WERI-Rb-1 (cell line): ENCODE measurements at regions not wholly inside any gene's neighbourhood (a gene's known extent, or its start where the extent isn't known, plus 50 kb on each side); places are given as distances from the start of the nearest gene placed in this dataset.
A peak's percentile ranks its signal among the peaks of the same experiment; 100 is the strongest.

Source experiments
- DNase-seq: peaks from one replicate; pipeline ENCODE4 v3.0.0-alpha.2; 2020
- H3K27ac ChIP-seq: fragments of 250-450 bp; sonication (Bioruptor Pico); 2 replicates; pipeline ENCODE4 v1.5.1; 2020; ENCODE audit warnings: mild to moderate bottlenecking, moderate library complexity
- H3K27me3 ChIP-seq: fragments of 250-450 bp; sonication (Bioruptor Pico); 2 replicates; pipeline ENCODE4 v1.5.1; 2021; ENCODE audit warnings: mild to moderate bottlenecking, low read depth, moderate library complexity; ENCODE audit not compliant: insufficient read depth, severe bottlenecking
- H3K36me3 ChIP-seq: fragments of 250-450 bp; sonication (Bioruptor Pico); 2 replicates; pipeline ENCODE4 v1.5.1; 2020; ENCODE audit warnings: mild to moderate bottlenecking, moderate library complexity
- H3K4me3 ChIP-seq: 2 replicates; pipeline ENCODE4 v1.5.1; 2011; ENCODE audit warnings: low read depth, mild to moderate bottlenecking, control low read depth, low read length
- H3K9me3 ChIP-seq: fragments of 250-450 bp; sonication (Bioruptor Pico); 2 replicates; pipeline ENCODE4 v1.5.1; 2021; ENCODE audit warnings: mild to moderate bottlenecking, moderate library complexity; ENCODE audit not compliant: severe bottlenecking
- TF ChIP-seq, protein P1 (sequence below): IDR thresholded peaks from 2 replicates; pipeline ENCODE4 v1.5.1; 2011; ENCODE audit warnings: low read depth, mild to moderate bottlenecking, control low read depth, inconsistent platforms, low read length

DNA sequence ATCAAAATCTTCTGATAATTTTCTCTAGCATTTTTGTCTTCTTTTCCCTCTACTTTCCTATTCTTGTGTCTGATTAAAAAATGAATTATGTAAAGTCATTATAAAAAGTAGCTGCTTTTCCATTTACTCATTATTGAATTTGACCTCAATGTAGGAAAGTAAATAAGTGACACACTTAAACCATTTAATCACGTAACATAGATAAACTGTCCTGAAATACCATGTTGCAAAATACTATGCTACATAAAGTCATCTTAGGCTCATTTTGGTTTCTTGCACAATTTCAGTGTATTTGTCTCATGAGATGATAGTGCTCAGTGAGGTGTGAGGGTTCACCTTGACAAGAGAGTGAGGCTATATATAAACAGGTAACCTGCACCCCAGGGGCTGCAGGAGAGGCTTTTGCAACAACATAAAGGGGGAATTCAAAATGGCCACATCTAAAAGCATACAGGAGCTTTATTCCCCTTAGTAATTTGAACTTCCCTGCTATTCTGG lies 502.7 kb downstream of the RNF144A start:
- no peak for DNase-seq
- Histone ChIP-seq H3K36me3 (no peaks in the 10 kb centered on the region), H3K4me3 (no peak overlapping the region), H3K9me3 (no peaks in the 10 kb centered on the region), H3K27me3 (no peaks in the 10 kb centered on the region), H3K27ac (no peak overlapping the region)
- TF ChIP-seq, protein P1, sequence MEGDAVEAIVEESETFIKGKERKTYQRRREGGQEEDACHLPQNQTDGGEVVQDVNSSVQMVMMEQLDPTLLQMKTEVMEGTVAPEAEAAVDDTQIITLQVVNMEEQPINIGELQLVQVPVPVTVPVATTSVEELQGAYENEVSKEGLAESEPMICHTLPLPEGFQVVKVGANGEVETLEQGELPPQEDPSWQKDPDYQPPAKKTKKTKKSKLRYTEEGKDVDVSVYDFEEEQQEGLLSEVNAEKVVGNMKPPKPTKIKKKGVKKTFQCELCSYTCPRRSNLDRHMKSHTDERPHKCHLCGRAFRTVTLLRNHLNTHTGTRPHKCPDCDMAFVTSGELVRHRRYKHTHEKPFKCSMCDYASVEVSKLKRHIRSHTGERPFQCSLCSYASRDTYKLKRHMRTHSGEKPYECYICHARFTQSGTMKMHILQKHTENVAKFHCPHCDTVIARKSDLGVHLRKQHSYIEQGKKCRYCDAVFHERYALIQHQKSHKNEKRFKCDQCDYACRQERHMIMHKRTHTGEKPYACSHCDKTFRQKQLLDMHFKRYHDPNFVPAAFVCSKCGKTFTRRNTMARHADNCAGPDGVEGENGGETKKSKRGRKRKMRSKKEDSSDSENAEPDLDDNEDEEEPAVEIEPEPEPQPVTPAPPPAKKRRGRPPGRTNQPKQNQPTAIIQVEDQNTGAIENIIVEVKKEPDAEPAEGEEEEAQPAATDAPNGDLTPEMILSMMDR = no peak

DNA sequence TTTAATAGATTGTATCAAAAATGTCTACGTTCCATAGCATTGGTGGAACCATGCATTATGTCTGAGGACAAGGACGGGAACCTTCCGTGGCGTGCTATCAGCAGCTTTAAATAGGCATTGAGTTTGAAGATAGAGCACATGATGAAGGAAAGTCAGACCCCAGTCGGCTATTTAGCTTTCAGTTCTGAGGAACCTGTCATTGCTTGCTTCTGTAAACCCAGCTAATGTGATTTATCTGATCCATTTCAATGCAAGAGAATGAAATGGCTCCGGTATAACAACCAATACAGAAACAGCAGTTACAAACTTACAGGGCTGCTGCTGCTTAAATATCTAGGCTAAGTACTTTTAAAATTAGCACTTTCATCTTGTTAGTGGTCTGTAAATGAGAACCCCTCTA lies 503.3 kb downstream of the RNF144A start:
- H3K36me3 ChIP-seq = no peaks in the 10 kb centered on the region
- H3K27me3 ChIP-seq = no peaks in the 10 kb centered on the region
- H3K9me3 ChIP-seq = no peaks in the 10 kb centered on the region
- H3K27ac ChIP-seq = no peak overlapping the region
- TF ChIP-seq, protein P1 = no peak
- H3K4me3 ChIP-seq = no peak overlapping the region
- no peak for DNase-seq

DNA sequence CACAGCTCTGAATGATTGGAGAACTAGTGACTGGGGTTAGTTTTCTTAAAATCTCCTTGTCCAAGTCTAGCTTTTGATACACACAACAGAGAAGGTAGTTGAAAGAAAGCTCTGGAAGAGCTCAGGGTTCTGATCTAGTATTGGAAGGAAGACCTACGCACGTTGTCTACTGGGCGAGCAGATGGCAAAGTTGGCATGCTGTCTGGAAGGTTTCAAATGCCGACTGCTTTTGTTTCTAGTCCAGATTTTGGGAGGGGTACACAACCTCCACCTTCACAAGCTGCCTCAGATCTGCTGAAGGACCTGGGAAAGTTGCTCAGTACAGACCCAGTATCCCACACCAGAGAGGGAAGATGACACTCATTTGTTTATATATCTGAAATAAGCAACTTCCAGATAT lies 507.3 kb downstream of the RNF144A start:
- Histone ChIP-seq H3K27me3 (no peaks in the 10 kb centered on the region), H3K9me3 (no peaks in the 10 kb centered on the region), H3K4me3 (no peak overlapping the region), H3K36me3 (no peaks in the 10 kb centered on the region), H3K27ac (no peak overlapping the region)
- DNase-seq = no peak
- TF ChIP-seq, protein P1 = no peak

DNA sequence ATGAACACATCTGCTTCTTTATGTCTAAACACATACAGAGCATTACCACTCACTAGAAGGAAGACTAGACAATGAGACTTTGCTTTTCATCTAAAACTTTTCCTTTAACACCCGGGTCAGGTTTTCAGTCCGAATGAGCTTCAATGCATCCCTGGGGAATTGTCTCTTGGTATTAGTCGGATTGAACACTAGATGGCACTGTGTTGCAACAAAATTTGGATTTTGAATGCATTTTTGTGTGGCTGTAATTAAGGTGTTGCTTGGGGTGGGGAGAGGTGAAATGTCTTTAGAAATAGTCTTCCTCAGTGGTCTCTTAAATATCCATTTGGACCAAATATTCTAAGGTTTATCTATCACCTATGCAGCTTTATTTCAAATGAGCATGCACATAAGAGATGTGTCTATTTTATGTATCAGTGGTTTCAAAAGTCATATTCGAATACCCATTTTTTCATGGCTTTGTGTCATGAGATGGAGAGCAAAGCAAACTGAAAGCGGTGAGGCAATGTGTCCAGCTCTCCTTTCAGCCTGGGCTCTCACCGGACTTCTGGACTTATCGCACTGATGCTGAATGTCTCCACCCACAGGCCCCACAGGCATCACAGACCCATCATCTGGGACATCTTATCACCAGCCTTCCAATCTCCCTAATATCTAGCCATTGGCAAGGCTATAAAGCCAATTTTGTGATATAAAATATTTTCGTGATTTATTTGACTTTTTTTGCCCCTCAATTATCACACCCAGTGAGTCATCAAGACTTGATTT lies 510.3 kb downstream of the RNF144A start:
- no peak overlapping the region for H3K4me3 ChIP-seq
- H3K27me3 ChIP-seq = no peaks in the 10 kb centered on the region
- TF ChIP-seq, protein P1 = peak; percentile 55
- H3K27ac ChIP-seq = no peak overlapping the region
- H3K9me3 ChIP-seq = no peaks in the 10 kb centered on the region
- H3K36me3 ChIP-seq = no peaks in the 10 kb centered on the region
- DNase-seq = peak; percentile 38

DNA sequence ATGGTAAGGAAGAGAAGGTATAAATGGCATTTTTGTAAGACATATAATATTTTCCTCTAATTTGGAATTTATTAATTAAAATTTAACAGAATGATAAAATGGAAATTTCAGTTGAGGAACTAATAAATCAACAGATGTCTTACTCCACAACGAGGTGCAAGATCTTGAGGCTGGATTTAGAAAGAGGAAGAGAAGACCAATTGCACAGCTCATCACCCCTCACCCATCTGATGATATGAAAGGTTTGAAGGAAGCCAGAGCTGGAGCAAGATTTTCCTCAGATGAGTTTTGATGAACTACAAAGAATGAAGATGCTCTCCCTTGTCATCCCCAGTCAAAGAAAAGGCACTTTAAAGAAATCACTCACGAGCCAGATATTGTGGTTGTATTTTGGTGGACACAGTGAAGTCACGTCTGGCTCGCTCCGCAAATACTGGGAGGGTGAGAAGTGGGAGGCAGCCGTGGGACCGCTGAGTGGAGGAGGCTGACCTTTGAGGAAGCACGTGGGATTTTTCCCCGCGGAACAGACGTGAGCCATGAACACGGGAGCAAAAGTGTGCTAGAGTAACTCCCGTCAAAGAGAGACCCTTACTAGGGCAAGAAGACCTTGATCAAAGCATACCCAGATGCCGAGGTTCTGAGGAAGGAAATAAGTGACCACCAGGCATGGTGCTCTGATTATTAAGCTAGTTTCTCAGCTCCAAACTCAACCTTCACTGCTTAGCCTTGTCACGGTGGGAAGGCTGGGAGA lies 511.4 kb downstream of the RNF144A start:
- H3K27ac ChIP-seq = no peak overlapping the region

More for the DNA sequence above, 511.4 kb downstream of the RNF144A start:
- no peak overlapping the region for H3K4me3 ChIP-seq
- H3K36me3 ChIP-seq = no peaks in the 10 kb centered on the region
- H3K27me3 ChIP-seq = no peaks in the 10 kb centered on the region
- H3K9me3 ChIP-seq = no peaks in the 10 kb centered on the region
- TF ChIP-seq, protein P1 = no peak
- DNase-seq = no peak
